SK-N-SH treated with all-trans-retinoic acid at 6 μM for 48 hours (cell line): ENCODE measurements at regions not wholly inside any gene's neighbourhood (a gene's known extent, or its start where the extent isn't known, plus 50 kb on each side); places are given as distances from the start of the nearest gene placed in this dataset.
"Not testable (repeated sequence)": the region's sequence is repeated elsewhere in the genome, so short reads cannot be mapped to it uniquely, and the experiment has no call there.

Experiments used
- ATAC-seq: fragments of 200-7000 bp; cut with Tn5 transposase; 3 replicates; pipeline ENCODE4 v1.9.1; 2020; ENCODE audit warnings: mild to moderate bottlenecking, moderate library complexity
- ARNTL ChIP-seq: fragments of 450-650 bp; formaldehyde crosslinking; IDR thresholded peaks from 2 replicates; pipeline ENCODE4 v1.5.0; 2020; ENCODE audit warnings: low read depth, mild to moderate bottlenecking, moderate library complexity, borderline replicate concordance
- BACH2 ChIP-seq: fragments of 250-450 bp; sonication (Bioruptor Pico); IDR thresholded peaks from 2 replicates; pipeline ENCODE4 v1.9.0; 2021; ENCODE audit warnings: mild to moderate bottlenecking, borderline replicate concordance
- CSDC2 ChIP-seq: fragments of 250-450 bp; sonication (Bioruptor Pico); IDR thresholded peaks from 2 replicates; pipeline ENCODE4 v1.5.0; 2020; ENCODE audit warnings: mild to moderate bottlenecking, moderate library complexity
- ESRRG ChIP-seq: fragments of 250-450 bp; sonication (Bioruptor Pico); IDR thresholded peaks from 2 replicates; pipeline ENCODE4 v1.6.1; 2021; ENCODE audit warnings: mild to moderate bottlenecking
- GLIS3 ChIP-seq: fragments of 250-450 bp; sonication (Bioruptor Pico); IDR thresholded peaks from 2 replicates; pipeline ENCODE4 v1.5.0; 2020; ENCODE audit warnings: mild to moderate bottlenecking, moderate library complexity
- ISL1 ChIP-seq: fragments of 250-450 bp; sonication (Bioruptor Pico); IDR thresholded peaks from 2 replicates; pipeline ENCODE4 v2.1.2; 2022; ENCODE audit warnings: mild to moderate bottlenecking, moderate library complexity
- OSR1 ChIP-seq: fragments of 250-450 bp; sonication (Bioruptor Pico); IDR thresholded peaks from 2 replicates; pipeline ENCODE4 v1.8.0; 2022; ENCODE audit warnings: moderate library complexity, mild to moderate bottlenecking, inconsistent platforms
- POU6F1 ChIP-seq: fragments of 250-450 bp; sonication (Bioruptor Pico); IDR thresholded peaks from 2 replicates; pipeline ENCODE4 v1.8.0; 2021; ENCODE audit warnings: low read depth, mild to moderate bottlenecking, moderate library complexity, borderline replicate concordance
- PPARA ChIP-seq: fragments of 250-450 bp; sonication (Bioruptor Pico); IDR thresholded peaks from 2 replicates; pipeline ENCODE4 v1.5.0; 2020; ENCODE audit warnings: mild to moderate bottlenecking, borderline replicate concordance
- RARB ChIP-seq: fragments of 250-450 bp; sonication (Bioruptor Pico); IDR thresholded peaks from 2 replicates; pipeline ENCODE4 v1.8.0; 2021; ENCODE audit warnings: mild to moderate bottlenecking, moderate library complexity
- SNAI2 ChIP-seq: fragments of 250-450 bp; sonication (Bioruptor Pico); IDR thresholded peaks from 2 replicates; pipeline ENCODE4 v1.5.0; 2020; ENCODE audit warnings: mild to moderate bottlenecking, moderate library complexity
- TCF4 ChIP-seq: fragments of 250-450 bp; sonication (Bioruptor Pico); IDR thresholded peaks from 2 replicates; pipeline ENCODE4 v1.8.0; 2021; ENCODE audit warnings: mild to moderate bottlenecking, moderate library complexity, borderline replicate concordance
- TOX ChIP-seq: fragments of 250-450 bp; sonication (Bioruptor Pico); IDR thresholded peaks from 2 replicates; pipeline ENCODE4 v1.8.0; 2021; ENCODE audit warnings: mild to moderate bottlenecking, moderate library complexity, borderline replicate concordance
- TSHZ2 ChIP-seq: fragments of 250-450 bp; sonication (Bioruptor Pico); IDR thresholded peaks from 2 replicates; pipeline ENCODE4 v1.5.0; 2020; ENCODE audit warnings: mild to moderate bottlenecking, moderate library complexity
- ZFP3 ChIP-seq: fragments of 250-450 bp; sonication (Bioruptor Pico); IDR thresholded peaks from 2 replicates; pipeline ENCODE4 v1.5.0; 2020; ENCODE audit warnings: mild to moderate bottlenecking, moderate library complexity
- ZFP30 ChIP-seq: fragments of 450-650 bp; formaldehyde crosslinking; IDR thresholded peaks from 2 replicates; pipeline ENCODE4 v1.5.0; 2022; ENCODE audit warnings: mild to moderate bottlenecking, moderate library complexity
- ZNF565 ChIP-seq: fragments of 450-650 bp; formaldehyde crosslinking; conservative IDR thresholded peaks from 2 replicates; pipeline ENCODE4 v1.5.0; 2020; ENCODE audit warnings: low read depth, mild to moderate bottlenecking, moderate library complexity
- ZNF70 ChIP-seq: fragments of 450-650 bp; formaldehyde crosslinking; IDR thresholded peaks from 2 replicates; pipeline ENCODE4 v1.5.0; 2020; ENCODE audit warnings: mild to moderate bottlenecking, moderate library complexity
- ZNF8 ChIP-seq: fragments of 450-650 bp; formaldehyde crosslinking; IDR thresholded peaks from 2 replicates; pipeline ENCODE4 v1.5.0; 2020; ENCODE audit warnings: mild to moderate bottlenecking, moderate library complexity
- TF ChIP-seq, protein P1 (sequence below): fragments of 250-450 bp; sonication (Bioruptor Pico); IDR thresholded peaks from 2 replicates; pipeline ENCODE4 v1.5.1; 2020; ENCODE audit warnings: low read depth, mild to moderate bottlenecking, moderate library complexity

GRCh38 chr4:107442538-107443111, 277.4 kb downstream of the PAPSS1 start:
- no peak for TF ChIP-seq TSHZ2 (CRISPR knock-in tag)
- TF ChIP-seq BACH2 (CRISPR knock-in tag), result no peak
- no peak for TF ChIP-seq ZFP30 (CRISPR knock-in tag)
- TF ChIP-seq, protein P1, sequence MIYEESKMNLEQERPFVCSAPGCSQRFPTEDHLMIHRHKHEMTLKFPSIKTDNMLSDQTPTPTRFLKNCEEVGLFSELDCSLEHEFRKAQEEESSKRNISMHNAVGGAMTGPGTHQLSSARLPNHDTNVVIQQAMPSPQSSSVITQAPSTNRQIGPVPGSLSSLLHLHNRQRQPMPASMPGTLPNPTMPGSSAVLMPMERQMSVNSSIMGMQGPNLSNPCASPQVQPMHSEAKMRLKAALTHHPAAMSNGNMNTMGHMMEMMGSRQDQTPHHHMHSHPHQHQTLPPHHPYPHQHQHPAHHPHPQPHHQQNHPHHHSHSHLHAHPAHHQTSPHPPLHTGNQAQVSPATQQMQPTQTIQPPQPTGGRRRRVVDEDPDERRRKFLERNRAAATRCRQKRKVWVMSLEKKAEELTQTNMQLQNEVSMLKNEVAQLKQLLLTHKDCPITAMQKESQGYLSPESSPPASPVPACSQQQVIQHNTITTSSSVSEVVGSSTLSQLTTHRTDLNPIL (CRISPR knock-in tag), result no peak
- no peak for TF ChIP-seq PPARA (CRISPR knock-in tag)
- no peak for TF ChIP-seq RARB (CRISPR knock-in tag)
- TF ChIP-seq POU6F1, result no peak
- TF ChIP-seq ARNTL (CRISPR knock-in tag), result no peak
- no peak for TF ChIP-seq TOX (CRISPR knock-in tag)
- TF ChIP-seq ZNF70, result no peak
- no peak for TF ChIP-seq SNAI2 (CRISPR knock-in tag)
- no peak for TF ChIP-seq ZNF8 (CRISPR knock-in tag)
- TF ChIP-seq TCF4, result no peak
- no peak for TF ChIP-seq OSR1 (CRISPR knock-in tag)
- no peak for TF ChIP-seq CSDC2
- TF ChIP-seq, all 23 proteins: peak for 0
- ATAC-seq, result no peak

DNA sequence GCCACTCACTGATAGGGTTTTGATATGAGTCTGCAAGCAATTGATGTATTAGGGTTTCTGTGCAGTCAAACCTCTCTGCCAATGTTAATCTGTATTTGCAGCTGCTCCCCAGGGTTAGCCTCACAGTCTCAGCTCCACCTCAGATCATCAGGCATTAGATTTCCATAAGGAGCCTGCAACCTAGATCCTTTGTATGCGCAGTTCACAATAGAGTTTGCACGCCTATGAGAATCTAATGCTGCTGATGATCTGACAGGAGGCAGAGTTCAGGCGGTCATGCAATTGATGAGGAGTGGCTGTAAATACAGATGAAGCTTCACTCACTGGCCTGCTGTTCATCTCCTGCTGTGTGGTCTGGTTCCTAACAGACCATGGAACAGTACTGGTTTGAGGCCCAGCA, 280.6 kb downstream of the PAPSS1 start:
- TF ChIP-seq ESRRG (CRISPR knock-in tag), result no peak
- no peak for TF ChIP-seq ZFP3
- no peak for TF ChIP-seq ZNF565 (CRISPR knock-in tag)
- no peak for ATAC-seq

GRCh38 chr4:107436471-107436870, 283.6 kb downstream of the PAPSS1 start:
- not testable (repeated sequence) for ATAC-seq

GRCh38 chr4:107432451-107432850, 287.6 kb downstream of the PAPSS1 start:
- no peak for TF ChIP-seq ARNTL (CRISPR knock-in tag)
- TF ChIP-seq TCF4, result no peak
- TF ChIP-seq, all 23 proteins: peak for 0
- no peak for ATAC-seq

GRCh38 chr4:107423677-107424405, 296.2 kb downstream of the PAPSS1 start:
- no peak for ATAC-seq
- TF ChIP-seq CSDC2, result no peak
- TF ChIP-seq, protein P1 (CRISPR knock-in tag), result no peak
- no peak for TF ChIP-seq ZNF70
- no peak for TF ChIP-seq POU6F1
- no peak for TF ChIP-seq TOX (CRISPR knock-in tag)
- TF ChIP-seq RARB (CRISPR knock-in tag), result no peak
- TF ChIP-seq ISL1 (CRISPR knock-in tag), result no peak
- no peak for TF ChIP-seq GLIS3
- no peak for TF ChIP-seq ZNF8 (CRISPR knock-in tag)
- no peak for TF ChIP-seq ZNF565 (CRISPR knock-in tag)

- ATAC-seq, result not testable (repeated sequence)
Observed at GRCh38 chr4:107419536-107419935, 300.5 kb downstream of the PAPSS1 start.
